GM23338 (cell line): ENCODE measurements at regions not wholly inside any gene's neighbourhood (a gene's known extent, or its start where the extent isn't known, plus 50 kb on each side); places are given as distances from the start of the nearest gene placed in this dataset.

ENCODE experiments used
- ATAC-seq: fragments of 200-7000 bp; cut with Tn5 transposase; 3 replicates; pipeline ENCODE4 v1.9.1; 2020
- DNase-seq: peaks from one replicate; pipeline ENCODE4 v3.0.0-alpha.2; 2015; ENCODE audit warnings: low spot score
- H2AFZ ChIP-seq: fragments of 200-600 bp; sonication (generic); 2 replicates; pipeline ENCODE4 v1.8.0; 2016; ENCODE audit warnings: antibody characterized with exemption, mild to moderate bottlenecking, moderate library complexity
- H3F3A ChIP-seq: fragments of 200-600 bp; sonication (generic); replicated peaks from 2 replicates; pipeline ENCODE4 v1.8.0; 2017; ENCODE audit warnings: antibody characterized with exemption, mixed run types, low read depth
- H3K27ac ChIP-seq: fragments of 200-600 bp; sonication (generic); 2 replicates; pipeline ENCODE4 v1.6.1; 2016; ENCODE audit warnings: low read depth
- H3K27me3 ChIP-seq: fragments of 200-600 bp; sonication (generic); 2 replicates; pipeline ENCODE4 v1.8.0; 2016; ENCODE audit warnings: mild to moderate bottlenecking, mixed run types, moderate library complexity; ENCODE audit not compliant: insufficient read depth
- H3K36me3 ChIP-seq: fragments of 200-600 bp; sonication (generic); 2 replicates; pipeline ENCODE4 v1.8.0; 2016; ENCODE audit warnings: mild to moderate bottlenecking; ENCODE audit not compliant: insufficient read depth
- H3K4me1 ChIP-seq: fragments of 200-600 bp; sonication (generic); 2 replicates; pipeline ENCODE4 v1.8.0; 2016; ENCODE audit warnings: mild to moderate bottlenecking, moderate library complexity; ENCODE audit not compliant: insufficient read depth
- H3K4me2 ChIP-seq: fragments of 200-600 bp; sonication (generic); 2 replicates; pipeline ENCODE4 v1.7.1; 2017; ENCODE audit warnings: mixed run types
- H3K4me3 ChIP-seq: fragments of 200-600 bp; sonication (generic); 2 replicates; pipeline ENCODE4 v1.6.1; 2016; ENCODE audit warnings: mixed run types
- H3K79me2 ChIP-seq: fragments of 200-600 bp; sonication (generic); replicated peaks from 2 replicates; pipeline ENCODE4 v1.8.0; 2017; ENCODE audit warnings: mild to moderate bottlenecking; ENCODE audit not compliant: insufficient read depth
- H3K9me2 ChIP-seq: fragments of 200-600 bp; sonication (generic); 2 replicates; pipeline ENCODE4 v1.8.0; 2017; ENCODE audit not compliant: insufficient read depth
- H4K20me1 ChIP-seq: fragments of 200-600 bp; sonication (generic); replicated peaks from 2 replicates; pipeline ENCODE4 v1.8.0; 2017; ENCODE audit warnings: mild to moderate bottlenecking; ENCODE audit not compliant: insufficient read depth
- H3K27ac Mint-ChIP-seq: 2 replicates; pipeline ENCODE4 v1.8.0; 2020; ENCODE audit warnings: inconsistent platforms, mild to moderate bottlenecking, moderate library complexity, mixed read lengths
- H3K27me3 Mint-ChIP-seq: 3 replicates; pipeline ENCODE4 v1.8.0; 2022; ENCODE audit warnings: low read depth, mild to moderate bottlenecking, moderate library complexity, mixed read lengths, inconsistent platforms; ENCODE audit not compliant: insufficient read depth, poor library complexity
- H3K36me3 Mint-ChIP-seq: 3 replicates; pipeline ENCODE4 v1.8.0; 2021; ENCODE audit warnings: low read depth, mild to moderate bottlenecking, inconsistent platforms, moderate library complexity, mixed read lengths
- H3K4me1 Mint-ChIP-seq: 3 replicates; pipeline ENCODE4 v1.8.0; 2020; ENCODE audit warnings: mild to moderate bottlenecking, inconsistent platforms, mixed read lengths
- H3K4me3 Mint-ChIP-seq: 3 replicates; pipeline ENCODE4 v1.8.0; 2021; ENCODE audit warnings: moderate library complexity, mild to moderate bottlenecking, inconsistent platforms, mixed read lengths
- H3K9me3 Mint-ChIP-seq: 3 replicates; pipeline ENCODE4 v1.8.0; 2020; ENCODE audit warnings: moderate library complexity, mild to moderate bottlenecking, inconsistent platforms, mixed read lengths
- CTCF ChIP-seq, 2 experiments: fragments of 200-600 bp in 1 of 2; sonication (generic) in 1 of 2; conservative IDR thresholded peaks; 2 replicates each; pipeline versions ENCODE4 v1.5.1 to v1.6.1; 2016 to 2017; ENCODE audit warnings: antibody characterized with exemption in 2 of 2, low read depth in 2 of 2, mild to moderate bottlenecking in 2 of 2, moderate library complexity in 1 of 2
- ETS1 ChIP-seq: IDR thresholded peaks from 2 replicates; pipeline ENCODE4 v1.6.1; 2016; ENCODE audit warnings: antibody characterized with exemption
- EZH2 ChIP-seq: fragments of 200-600 bp; sonication (generic); IDR thresholded peaks from one replicate; pipeline ENCODE4 v1.8.0; 2017; ENCODE audit warnings: antibody characterized with exemption, mild to moderate bottlenecking, low read depth; ENCODE audit not compliant: unreplicated experiment
- EZH2phosphoT487 ChIP-seq: fragments of 200-600 bp; sonication (generic); IDR thresholded peaks from one replicate; pipeline ENCODE4 v1.8.1; 2018; ENCODE audit warnings: antibody characterized with exemption; ENCODE audit not compliant: unreplicated experiment
- NANOG ChIP-seq: IDR thresholded peaks from 2 replicates; pipeline ENCODE4 v1.6.1; 2016; ENCODE audit warnings: antibody characterized with exemption, borderline replicate concordance
- POLR2AphosphoS5 ChIP-seq: IDR thresholded peaks from 2 replicates; pipeline ENCODE4 v1.6.1; 2016; ENCODE audit warnings: antibody characterized with exemption, low read depth
- STAT1 ChIP-seq: IDR thresholded peaks from one replicate; pipeline ENCODE4 v1.6.1; 2016; ENCODE audit warnings: antibody characterized with exemption; ENCODE audit not compliant: unreplicated experiment
- ZNF114 ChIP-seq: fragments of 250-450 bp; sonication (Bioruptor Pico); IDR thresholded peaks from 2 replicates; pipeline ENCODE4 v1.5.0; 2020; ENCODE audit warnings: mild to moderate bottlenecking, moderate library complexity
- ZNF331 ChIP-seq: fragments of 250-450 bp; sonication (Bioruptor Pico); IDR thresholded peaks from 2 replicates; pipeline ENCODE4 v1.5.0; 2020; ENCODE audit warnings: low read depth, mild to moderate bottlenecking, moderate library complexity
- ZNF462 ChIP-seq: fragments of 250-450 bp; sonication (Bioruptor Pico); IDR thresholded peaks from 2 replicates; pipeline ENCODE4 v1.5.0; 2020; ENCODE audit warnings: mild to moderate bottlenecking, moderate library complexity

GRCh38 chr6:44645276-44645675 is 257.8 kb downstream of the CDC5L start:
- Histone ChIP-seq H2AFZ (no peak overlapping the region), H3K9me2 (0 out of 2 replicates have a peak, but pooled peaks cover 8% of the 10 kb centered on the region), H3K4me2 (no peak overlapping the region), H3F3A (no peaks in the 10 kb centered on the region), H4K20me1 (no peaks in the 10 kb centered on the region), H3K27ac (no peak overlapping the region), H3K4me3 (no peak overlapping the region), H3K79me2 (no peaks in the 10 kb centered on the region), H3K4me1 (no peaks in the 10 kb centered on the region), H3K36me3 (no peaks in the 10 kb centered on the region), H3K27me3 (no peaks in the 10 kb centered on the region)
- ATAC-seq (no peak), DNase-seq (peak; percentile 56)
- no peaks in the 10 kb centered on the region for H3K27me3 Mint-ChIP-seq
- no peaks in the 10 kb centered on the region for H3K36me3 Mint-ChIP-seq
- no peak overlapping the region for H3K27ac Mint-ChIP-seq
- no peak overlapping the region for H3K4me3 Mint-ChIP-seq
- H3K4me1 Mint-ChIP-seq: no peaks in the 10 kb centered on the region; the same call in 2 of the 3 replicates
- TF ChIP-seq ZNF331 (CRISPR knock-in tag) (no peak), CTCF (conservative IDR thresholded peaks at IDR 0.05; ENCODE audit: low read depth in 2 of 2) (peak in 1 of 2 experiments; percentile 41; a peak in 2 of 4 replicates)
- H3K9me3 Mint-ChIP-seq: no peaks in the 10 kb centered on the region

GRCh38 chr6:44646355-44646754 is 258.8 kb downstream of the CDC5L start:
- H3K36me3 Mint-ChIP-seq: no peaks in the 10 kb centered on the region
- H3K27me3 Mint-ChIP-seq: no peaks in the 10 kb centered on the region
- no peak overlapping the region for H3K27ac ChIP-seq
- 0 out of 2 replicates have a peak, but pooled peaks cover 8% of the 10 kb centered on the region for H3K9me2 ChIP-seq
- ATAC-seq (no peak), DNase-seq (no peak)
- no peaks in the 10 kb centered on the region for H3K36me3 ChIP-seq
- H3K4me2 ChIP-seq: no peak overlapping the region
- no peak overlapping the region for H2AFZ ChIP-seq
- H3K4me3 ChIP-seq: no peak overlapping the region
- H3K4me1 ChIP-seq: no peaks in the 10 kb centered on the region
- H3F3A ChIP-seq: no peaks in the 10 kb centered on the region
- no peaks in the 10 kb centered on the region for H3K79me2 ChIP-seq
- no peaks in the 10 kb centered on the region for H4K20me1 ChIP-seq
- H3K27ac Mint-ChIP-seq: no peak overlapping the region
- H3K27me3 ChIP-seq: no peaks in the 10 kb centered on the region
- no peaks in the 10 kb centered on the region for H3K9me3 Mint-ChIP-seq
- no peak overlapping the region for H3K4me3 Mint-ChIP-seq
- H3K4me1 Mint-ChIP-seq: peaks cover 4% of the 10 kb centered on the region
- TF ChIP-seq NANOG (no peak), ZNF331 (CRISPR knock-in tag) (no peak), ZNF462 (CRISPR knock-in tag) (no peak), ETS1 (no peak), ZNF114 (no peak), STAT1 (no peak), EZH2 (no peak), POLR2AphosphoS5 (no peak), EZH2phosphoT487 (no peak)
